OCI-LY1 (cell line): ENCODE measurements at regions not wholly inside any gene's neighbourhood (a gene's known extent, or its start where the extent isn't known, plus 50 kb on each side); places are given as distances from the start of the nearest gene placed in this dataset.

Experiments
- CTCF ChIP-seq: fragments of 200-600 bp; sonication (generic), shearing (Covaris generic); IDR thresholded peaks from 2 replicates; pipeline ENCODE4 v1.5.1; 2017; ENCODE audit warnings: mild to moderate bottlenecking, antibody characterized with exemption, low read length, moderate library complexity, mixed read lengths
- EZH2 ChIP-seq: fragments of 200-600 bp; sonication (generic), shearing (Covaris generic); IDR thresholded peaks from 2 replicates; pipeline ENCODE4 v1.8.0; 2017; ENCODE audit warnings: borderline replicate concordance, mixed run types, mild to moderate bottlenecking, antibody characterized with exemption, low read length, moderate library complexity, mixed read lengths

GRCh38 chr1:4047666-4048065 lies 147.6 kb upstream of the C1orf174 start:
- TF ChIP-seq CTCF (no peak), EZH2 (no peak)
